ENCODE measurements at regions not wholly inside any gene's neighbourhood (a gene's known extent, or its start where the extent isn't known, plus 50 kb on each side); places are given as distances from the start of the nearest gene placed in this dataset.

DNA sequence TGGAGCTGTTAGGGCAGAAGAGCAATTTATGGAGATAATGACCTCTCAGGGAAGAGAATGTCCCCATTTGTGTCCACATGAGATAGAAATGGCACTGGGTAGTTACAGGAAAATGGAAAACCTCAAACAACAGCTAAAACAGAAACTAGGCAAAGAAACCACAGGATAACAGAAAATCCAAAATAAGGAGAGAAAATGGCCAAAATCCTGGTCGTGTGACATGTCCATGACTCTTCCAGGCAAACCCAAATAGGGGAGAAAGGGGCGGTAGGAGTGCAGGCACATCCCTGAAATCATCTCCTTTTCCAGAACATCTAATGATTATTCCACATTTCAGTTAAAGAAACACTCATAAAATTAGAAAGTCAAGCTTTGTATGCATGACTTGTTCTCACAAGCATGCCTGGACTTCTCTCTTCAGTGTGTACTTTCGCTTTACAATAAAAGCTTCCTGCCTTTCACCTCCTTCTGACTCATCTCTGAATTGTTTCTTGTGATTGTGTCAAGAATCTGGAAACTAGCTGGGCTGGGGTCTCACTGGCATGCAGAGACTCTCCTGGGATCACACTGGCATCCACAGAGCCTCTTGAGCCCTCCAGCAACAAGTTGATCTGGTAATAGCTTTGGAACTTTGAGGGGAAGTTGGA is 171.4 kb upstream of the ZP4 start:
- DNase-seq: no peak

- DNase-seq: no peak
These were observed 169.3 kb upstream of the ZP4 start for GRCh38 chr1:238060061-238060460.

DNA sequence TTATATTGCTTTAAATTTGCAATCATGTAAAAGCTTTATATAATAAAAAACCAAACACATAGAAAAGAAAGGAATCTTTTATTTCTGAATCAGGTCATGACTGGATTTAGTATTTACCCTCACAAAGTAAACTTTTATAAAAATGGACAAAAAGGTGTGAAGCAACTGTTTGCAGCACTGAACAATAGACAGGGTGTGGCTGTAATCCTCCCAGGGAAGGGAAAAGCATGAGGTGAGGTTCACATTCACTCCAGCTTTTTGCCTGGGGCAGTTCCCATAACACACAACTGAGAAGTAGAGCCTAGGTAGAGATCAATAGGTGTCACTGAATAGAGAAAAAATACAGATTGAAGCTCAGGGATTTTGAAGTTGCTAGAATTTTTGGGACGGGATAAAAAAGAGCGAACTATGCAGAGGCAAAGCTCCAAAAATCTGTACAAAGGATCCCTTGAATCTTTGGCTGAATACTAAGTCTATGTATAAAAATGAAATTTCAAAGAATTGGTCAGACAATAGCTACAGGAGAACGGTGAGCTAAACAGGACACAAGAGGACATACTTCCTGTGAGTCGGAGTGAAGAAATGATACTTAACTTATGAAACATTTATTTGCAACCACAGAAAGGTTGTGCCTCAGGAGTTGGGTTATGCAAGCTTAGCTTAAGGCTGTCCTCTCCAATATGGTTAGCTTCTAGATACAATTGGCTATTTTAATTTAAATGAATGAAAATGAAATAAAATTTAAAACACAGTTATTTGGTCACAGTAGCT is 162.0 kb upstream of the ZP4 start:
- DNase-seq: no peak

GRCh38 chr1:238029126-238029525 is 138.4 kb upstream of the ZP4 start:
- DNase-seq: no peak

DNA sequence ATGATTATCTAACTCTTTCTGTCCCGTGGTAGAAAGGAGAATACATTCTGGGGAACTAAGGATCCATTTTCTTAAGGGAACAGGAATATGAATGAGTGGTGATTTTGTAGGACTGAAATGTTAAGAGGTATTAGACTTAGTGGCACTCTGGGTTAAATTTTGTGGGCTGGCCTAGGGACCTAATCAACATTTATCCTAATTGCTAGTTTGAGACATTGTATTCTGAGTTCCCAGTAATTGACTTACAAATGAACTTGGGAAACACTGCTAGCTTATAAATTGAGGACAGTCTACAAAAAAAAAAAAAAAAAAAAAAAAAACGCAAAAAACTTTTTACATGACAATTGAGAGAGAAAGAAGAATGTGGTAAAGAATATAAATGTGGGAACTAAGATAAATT is 136.6 kb upstream of the ZP4 start:
- no peak for DNase-seq

GRCh38 chr1:238023137-238023536 is 132.4 kb upstream of the ZP4 start:
- no peak for DNase-seq

GRCh38 chr1:238018214-238018613 is 127.5 kb upstream of the ZP4 start:
- no peak for DNase-seq

DNA sequence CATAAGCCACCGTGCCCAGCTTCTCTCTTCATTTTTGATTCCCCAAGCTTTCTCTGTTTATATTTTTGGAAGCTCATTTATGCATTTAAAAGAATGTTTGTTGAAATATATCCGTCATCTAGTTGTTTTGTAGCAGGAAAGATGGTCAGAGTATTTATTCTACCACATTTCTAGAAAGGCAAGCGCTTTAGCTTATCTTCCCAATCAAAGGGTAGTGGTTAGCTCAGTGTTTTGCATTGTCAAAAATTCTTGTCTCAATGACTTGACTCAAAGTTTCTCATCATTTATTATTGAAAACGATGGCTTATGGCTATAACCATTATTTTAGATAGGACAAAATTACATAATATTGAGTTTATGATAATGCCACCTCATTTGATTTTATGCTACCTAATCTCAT is 116.1 kb upstream of the ZP4 start:
- no peak for DNase-seq

DNA sequence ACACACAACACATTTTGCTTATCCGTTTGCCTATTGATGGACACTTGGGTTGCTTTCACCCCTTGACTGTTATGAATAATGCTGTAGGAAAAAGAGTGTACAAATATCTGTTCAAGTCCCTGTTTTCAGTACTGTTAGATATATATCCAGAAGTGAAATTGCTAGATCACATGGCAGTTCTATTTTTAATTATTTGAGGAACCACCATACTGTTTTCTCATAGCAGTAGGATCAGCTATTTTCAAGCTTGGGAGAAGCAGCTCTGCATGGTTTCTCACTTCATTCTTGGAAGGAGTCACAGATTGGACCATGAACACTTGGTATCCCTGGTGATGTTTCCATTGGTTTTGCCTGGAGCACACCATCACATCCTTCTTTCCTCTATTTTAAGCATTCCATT is 114.4 kb upstream of the ZP4 start:
- DNase-seq: no peak

- DNase-seq: no peak
These were observed 111.1 kb upstream of the ZP4 start for GRCh38 chr1:238001818-238002217.

DNA sequence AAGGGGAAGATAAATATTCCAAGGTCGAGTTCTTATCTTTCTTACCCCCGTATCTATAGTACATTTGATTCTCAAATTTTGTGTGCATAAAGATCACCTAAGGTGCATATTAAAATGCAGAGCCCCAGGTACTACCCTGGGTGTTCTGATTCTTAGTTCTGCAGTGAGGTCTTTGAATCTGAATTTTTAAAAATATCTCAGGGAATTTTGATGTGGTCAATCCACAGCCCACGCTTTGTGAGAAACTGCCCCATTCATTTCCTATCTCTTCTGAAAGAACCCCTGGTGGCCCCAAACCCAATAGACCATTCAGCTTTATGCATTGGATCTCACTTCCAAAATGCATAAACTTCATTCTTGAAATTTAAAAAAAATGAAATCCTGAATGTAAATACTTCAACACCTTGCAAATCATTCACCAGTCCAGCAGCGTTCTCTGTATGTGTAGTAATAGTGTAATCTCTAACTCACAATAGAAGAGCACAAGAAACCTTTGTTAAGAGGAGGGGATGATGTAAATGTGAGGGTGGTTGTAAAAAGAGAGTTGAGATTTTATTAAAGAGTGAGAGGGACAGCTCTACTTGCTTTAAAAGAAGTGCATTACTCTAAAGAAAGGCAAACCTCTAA is 108.8 kb upstream of the ZP4 start:
- DNase-seq: no peak

DNA sequence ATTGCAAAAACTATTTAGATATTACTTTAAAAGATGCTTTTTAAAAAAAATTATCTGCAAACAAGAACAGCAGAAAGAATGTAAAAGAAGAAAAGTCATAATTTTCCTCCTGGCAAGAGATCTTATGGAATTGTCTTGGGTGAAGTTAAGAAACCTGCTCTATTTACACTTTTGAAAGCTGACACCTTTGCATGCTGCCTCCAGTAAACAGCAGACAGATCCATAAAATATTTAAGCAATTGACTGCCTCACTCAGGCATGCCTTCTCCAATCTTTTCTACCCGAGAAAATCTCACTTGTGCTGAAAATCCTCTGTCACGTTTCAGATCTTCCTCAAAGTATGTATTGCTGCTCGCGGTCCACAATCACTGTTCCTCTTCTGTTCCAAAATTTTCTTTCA is 107.9 kb upstream of the ZP4 start:
- DNase-seq: no peak

DNA sequence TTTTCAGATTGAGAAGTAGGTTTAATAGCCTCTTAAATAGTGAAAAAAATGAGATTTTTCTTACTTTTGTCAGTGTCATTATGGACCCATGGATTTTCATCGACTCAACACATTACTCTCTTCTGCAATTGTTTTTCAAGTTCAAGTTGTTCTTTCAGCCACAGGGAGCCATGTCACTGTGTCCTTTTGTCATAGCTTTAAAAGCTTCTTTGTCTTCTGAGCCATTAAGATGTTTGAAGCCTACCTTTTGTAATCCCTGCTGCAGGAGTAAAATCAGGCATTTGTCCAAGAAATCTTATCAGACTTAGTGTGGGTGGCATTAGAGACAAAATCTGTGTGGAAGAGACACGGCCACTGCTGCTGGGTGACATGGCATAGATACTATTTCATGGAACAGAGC is 92.8 kb upstream of the ZP4 start:
- DNase-seq: no peak

DNA sequence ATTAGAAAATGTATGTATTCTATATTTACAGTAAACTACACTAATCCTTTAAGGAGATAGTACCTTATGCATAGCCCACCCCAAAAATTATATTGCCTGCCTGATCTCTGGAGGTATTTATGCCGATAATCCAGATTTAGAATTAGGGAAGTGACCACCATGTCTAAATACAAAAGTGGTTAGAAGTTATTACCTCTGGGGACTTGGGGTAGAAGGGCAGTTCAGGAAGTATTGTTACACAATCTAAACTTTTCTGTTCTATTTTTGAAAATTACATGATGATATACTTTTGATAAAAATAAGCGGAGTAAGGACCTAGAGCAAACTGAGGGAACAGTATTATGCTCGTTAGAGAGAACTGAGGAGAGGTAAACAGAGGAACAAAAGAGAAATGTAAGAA is 90.5 kb upstream of the ZP4 start:
- DNase-seq: no peak

GRCh38 chr1:237976331-237976730 is 85.6 kb upstream of the ZP4 start:
- no peak for DNase-seq

DNA sequence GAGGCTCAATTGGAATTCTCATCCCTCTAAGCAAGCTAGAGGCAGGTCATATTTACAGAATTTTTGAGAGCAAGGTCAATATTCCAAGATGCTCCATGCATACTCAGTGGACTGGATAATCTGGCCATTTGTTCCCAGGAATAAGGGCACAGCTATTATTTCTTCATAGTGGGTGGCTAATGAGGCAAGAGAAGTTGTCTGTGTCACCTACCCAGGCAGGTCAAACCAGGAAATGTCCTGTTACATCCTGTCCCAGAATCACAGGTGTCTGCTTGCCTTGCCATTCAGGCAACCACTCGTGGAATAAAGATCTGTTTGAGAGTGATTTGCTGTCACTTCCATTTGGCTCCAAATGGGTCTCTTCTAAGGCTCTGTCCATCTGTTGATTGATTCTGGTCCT is 85.2 kb upstream of the ZP4 start:
- no peak for DNase-seq

- no peak for DNase-seq
These were observed 84.7 kb upstream of the ZP4 start for GRCh38 chr1:237975376-237975775.

DNA sequence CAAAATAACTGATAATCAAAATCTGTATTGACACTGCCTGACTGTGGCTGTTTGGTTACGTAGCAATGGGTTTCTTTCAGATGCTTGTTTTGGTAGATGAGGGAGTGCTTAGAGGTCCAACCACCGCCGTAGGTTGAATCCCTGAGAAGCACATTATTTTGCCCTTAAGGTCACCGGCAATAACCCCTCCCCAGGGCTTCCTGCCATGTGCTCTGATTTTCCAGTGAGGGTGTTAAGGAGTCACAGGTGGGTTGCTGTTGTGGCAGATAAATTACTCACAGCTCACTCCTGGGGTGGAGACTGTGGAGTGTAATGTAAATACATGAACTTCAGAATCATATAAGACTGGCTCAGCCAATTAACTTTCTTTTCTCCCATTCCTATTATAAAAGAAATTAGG is 81.5 kb upstream of the ZP4 start:
- no peak for DNase-seq

DNA sequence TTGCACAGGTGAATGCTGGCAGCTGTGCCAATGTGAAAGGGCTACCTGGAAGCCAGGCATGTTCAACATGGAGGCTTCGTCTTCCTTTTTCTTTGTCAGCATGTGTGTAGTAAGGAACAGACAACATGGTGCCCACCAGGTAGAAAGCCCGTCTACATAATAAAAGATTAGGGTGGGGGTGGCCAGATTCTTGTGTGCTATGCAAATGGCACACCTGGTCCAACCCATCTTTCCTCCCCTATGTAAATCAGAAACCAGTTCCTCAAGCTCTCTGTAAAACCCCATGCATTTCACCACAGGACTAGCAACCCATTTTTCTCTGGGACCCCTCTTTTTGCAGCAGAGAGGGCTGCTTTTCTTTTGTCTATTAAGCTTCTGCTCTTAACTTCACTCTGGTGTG is 72.3 kb upstream of the ZP4 start:
- DNase-seq: no peak

- no peak for DNase-seq
These were observed 71.0 kb upstream of the ZP4 start for GRCh38 chr1:237961754-237962153.

DNA sequence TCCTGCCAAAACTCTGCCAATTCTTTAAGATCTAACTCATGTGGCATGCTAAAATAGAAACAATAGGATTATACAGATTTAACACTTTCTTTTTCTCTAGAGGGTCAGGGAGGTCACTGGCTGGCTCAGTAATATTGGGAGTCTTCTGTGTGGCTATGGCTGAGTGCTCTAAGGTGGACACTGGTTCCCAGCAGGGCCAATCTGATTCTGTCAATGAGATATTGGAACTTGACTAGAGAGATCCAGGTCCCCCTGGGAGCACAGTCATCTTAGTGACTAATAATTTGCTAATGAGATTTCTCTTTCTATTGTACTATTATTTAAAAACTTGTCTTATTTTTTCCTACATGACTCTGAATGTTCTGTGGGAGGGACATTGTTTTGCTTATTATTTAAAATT is 69.1 kb upstream of the ZP4 start:
- DNase-seq: no peak

GRCh38 chr1:237953238-237953637 is 62.5 kb upstream of the ZP4 start:
- no peak for DNase-seq
